Stimulated activated CD4-positive, alpha-beta T cell treated with anti-CD3 and anti-CD28 coated beads, Interleukin-15, amount 100 ng/mL, for 1 hour (primary cell): ENCODE measurements at regions not wholly inside any gene's neighbourhood (a gene's known extent, or its start where the extent isn't known, plus 50 kb on each side); places are given as distances from the start of the nearest gene placed in this dataset.
"Not testable (repeated sequence)": the region's sequence is repeated elsewhere in the genome, so short reads cannot be mapped to it uniquely, and the experiment has no call there.

Source experiments
- DNase-seq, 2 donors: peaks; one replicate each; pipeline ENCODE4 v3.0.0-alpha.2; 2020; ENCODE audit warnings: low read depth in 1 of 2, low spot score in 1 of 2

GRCh38 chr13:79887278-79887677 is 406.3 kb downstream of the NDFIP2 start:
- DNase-seq, result not testable (repeated sequence)

DNA sequence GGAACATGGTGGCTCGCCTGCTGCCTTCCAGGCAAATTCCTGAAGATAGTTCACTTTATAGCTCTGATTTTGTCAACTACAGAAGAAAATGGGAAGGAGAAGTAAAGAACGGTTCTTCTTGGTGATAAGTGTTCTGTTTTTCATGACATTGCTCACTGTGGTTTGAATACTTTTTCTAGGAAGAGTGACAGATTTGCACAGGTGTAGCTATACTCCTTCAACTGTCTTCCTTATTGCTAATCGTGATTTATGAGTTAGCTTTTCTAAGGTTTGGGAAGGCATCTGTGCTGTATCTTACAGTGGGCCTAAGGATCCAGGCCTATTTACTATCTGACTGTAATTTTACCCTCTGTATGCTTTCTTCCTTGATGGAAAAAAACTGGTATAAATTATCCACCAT is 405.6 kb downstream of the NDFIP2 start:
- no peak for DNase-seq

GRCh38 chr13:79884890-79885289 is 403.9 kb downstream of the NDFIP2 start:
- no peak for DNase-seq

DNA sequence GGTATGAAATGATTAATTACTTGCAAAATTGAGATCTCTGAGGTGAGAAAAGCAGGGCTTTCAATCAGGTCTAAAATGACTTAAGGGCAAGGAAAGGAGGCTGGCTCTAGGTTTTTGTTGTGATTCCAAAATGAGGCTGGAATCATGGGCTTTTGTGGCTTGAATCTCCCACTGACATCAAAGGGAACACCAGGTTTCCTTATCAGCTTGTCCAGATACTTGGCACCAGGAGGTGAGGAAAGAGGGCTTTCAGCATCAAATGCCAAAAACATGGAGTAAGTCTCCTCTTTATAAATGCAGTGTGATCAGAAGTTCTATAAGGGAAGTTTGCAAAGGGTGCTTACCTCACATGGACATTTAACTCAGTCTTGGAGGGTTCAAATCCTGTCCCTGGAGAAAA is 402.3 kb downstream of the NDFIP2 start:
- no peak for DNase-seq

DNA sequence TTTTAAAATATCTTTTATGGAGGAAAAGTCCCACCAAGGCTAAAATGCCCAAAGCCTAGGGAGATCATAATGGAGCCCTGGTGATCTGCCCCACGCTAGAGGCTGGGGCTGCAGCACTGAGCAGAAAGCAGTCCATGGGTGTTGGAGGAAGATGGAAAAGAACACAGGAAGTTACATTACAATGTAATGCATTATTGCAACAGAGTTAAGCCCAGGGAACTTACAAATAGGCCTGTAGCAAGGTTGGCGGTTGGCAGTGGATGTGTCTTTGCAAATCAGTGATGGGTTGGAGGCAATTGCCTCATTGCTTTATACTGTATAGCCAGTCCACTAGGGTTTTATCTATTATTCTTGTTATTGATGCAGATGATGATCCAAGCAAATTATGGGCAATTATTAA is 399.9 kb downstream of the NDFIP2 start:
- DNase-seq, result no peak

DNA sequence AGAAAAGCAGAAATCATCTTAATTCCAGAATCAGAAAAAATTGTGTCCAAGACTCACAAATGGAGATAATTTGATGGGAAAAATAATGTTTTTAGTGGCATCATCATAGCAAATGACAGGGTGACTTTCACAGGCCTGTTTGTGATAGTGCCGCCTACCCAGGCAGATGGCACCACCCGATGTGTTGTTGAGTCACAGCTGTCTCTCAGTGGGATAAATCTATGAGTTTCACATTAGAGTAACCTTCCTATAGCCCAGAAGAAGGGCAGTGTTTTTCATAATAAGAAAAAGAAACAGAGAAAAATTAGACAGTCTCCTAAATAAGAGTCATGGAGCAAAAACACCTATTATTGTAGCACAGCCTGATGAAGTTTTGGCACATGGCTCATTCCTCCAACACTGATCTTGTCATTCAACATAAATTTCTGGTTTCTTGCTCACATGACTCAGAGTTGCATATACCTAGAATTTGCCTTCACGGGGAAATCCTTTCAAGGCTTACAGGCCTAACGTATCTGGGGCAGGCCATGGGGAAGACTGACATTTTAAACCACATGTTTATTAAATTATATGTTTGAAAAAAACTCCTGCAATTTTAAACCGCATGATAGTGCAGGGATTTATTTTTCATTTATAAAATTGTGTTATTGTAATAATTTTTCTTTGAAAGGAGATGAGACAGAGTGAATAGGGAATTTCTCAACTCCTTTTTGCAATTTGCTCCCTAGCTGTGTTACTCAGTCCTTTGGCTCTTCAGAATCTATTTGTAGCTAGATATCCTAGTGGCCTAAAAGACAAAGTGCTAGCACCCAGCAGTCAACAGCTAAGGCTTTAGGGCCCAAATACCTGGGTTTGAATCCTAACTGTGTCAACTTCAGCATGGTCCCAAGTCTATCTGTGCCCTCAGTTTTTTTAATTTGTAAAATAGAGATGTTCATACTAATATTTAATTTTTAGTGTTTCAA is 393.7 kb downstream of the NDFIP2 start:
- DNase-seq, result no peak

DNA sequence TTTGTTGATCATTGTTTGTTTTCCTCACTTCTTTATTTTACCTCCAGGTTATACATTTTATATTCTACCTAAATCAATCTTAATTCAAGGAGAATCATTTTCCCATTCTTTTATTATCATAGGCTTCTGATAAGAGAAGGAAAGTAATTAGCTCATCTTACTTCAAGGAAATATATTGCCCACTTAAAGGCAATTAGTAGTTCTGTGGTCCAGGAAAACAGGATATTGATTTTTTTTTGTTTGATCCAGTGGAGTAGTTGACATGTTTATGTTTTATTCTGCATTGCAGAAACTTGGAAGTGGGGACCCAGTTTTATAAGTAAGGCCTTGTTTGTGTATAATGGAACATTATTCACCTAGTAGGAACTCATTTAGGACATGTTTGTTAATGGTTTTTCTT is 390.6 kb downstream of the NDFIP2 start:
- no peak for DNase-seq

DNA sequence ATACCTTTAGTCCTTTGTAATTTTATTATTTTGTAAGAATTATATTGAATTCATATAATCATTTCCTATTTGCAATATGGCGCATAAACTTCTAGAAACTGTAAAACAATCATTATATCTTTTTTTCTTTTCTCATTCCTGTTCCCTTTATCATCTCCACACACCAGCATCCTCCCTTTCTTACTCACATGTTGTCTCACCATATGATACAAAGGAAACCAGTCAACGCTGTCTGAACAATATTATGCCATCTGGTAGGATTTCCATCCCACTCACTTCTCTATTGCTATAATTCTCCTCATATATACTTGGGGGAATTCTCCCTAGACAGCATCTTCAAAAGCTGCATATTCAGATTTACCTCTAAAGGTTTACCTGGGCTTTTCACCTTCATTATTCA is 389.8 kb downstream of the NDFIP2 start:
- DNase-seq, result no peak

- DNase-seq, result no peak
Measured at GRCh38 chr13:79870123-79870522, 389.2 kb downstream of the NDFIP2 start.

DNA sequence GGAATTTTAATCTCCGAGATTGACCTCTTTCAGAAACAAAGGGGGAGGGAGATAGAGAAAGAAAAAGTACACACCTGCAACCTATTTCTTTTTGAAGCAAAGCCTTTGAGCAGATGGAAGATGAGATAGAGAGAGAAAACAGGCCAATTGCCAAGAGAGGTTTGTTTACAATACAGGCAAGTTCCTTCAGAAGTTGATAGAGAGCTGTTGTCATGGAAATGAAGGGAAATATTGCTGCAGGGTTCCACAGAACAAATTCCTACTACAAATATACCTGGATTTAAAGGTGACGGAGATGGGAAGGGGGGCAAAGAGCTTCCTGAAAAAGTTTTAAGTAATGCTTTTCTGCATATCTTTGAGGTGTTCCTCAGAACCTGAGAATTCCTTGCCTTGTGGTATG is 388.4 kb downstream of the NDFIP2 start:
- DNase-seq, result no peak

DNA sequence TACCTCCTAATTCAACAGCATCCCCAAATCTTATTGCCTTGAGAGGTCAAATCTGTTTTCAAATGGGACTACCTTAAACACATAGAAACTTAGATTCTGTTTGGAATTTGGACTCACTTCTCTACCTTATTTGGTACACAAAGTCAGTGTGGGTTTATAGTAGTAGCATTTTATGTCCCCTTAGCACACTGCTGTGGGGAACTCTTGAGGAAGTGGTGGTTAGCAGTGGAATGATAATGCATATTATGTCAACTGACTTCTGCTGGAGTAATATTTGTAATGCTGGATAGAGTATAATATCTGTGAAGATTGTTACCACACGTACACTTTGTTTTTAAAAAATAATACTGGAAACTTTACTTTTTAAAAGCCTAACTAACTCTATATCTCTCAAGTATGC is 386.3 kb downstream of the NDFIP2 start:
- no peak for DNase-seq

- no peak for DNase-seq
Measured at GRCh38 chr13:79866436-79866835, 385.5 kb downstream of the NDFIP2 start.

- DNase-seq, result no peak
Measured at GRCh38 chr13:79862515-79862914, 381.6 kb downstream of the NDFIP2 start.

- no peak for DNase-seq
Measured at GRCh38 chr13:79861731-79862130, 380.8 kb downstream of the NDFIP2 start.

DNA sequence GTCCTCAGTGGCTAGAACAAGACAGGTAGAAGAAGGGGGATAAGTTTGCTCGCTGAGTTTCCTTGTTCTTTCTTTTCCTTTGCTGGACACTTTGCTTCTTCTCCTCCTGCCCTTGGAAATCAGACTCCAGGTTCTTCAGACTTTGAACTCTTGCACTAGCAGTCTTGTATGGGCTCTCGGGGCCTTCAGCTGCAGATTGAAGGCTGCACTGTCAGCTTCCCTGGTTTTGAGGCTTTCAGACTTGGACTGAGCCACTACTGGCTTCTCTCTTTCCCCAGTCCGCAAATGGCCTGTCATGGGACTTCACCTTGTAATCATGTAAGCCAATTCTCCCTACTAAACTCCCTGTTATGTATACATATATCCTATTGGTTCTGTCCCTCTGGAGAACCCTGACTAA is 379.8 kb downstream of the NDFIP2 start:
- no peak for DNase-seq

DNA sequence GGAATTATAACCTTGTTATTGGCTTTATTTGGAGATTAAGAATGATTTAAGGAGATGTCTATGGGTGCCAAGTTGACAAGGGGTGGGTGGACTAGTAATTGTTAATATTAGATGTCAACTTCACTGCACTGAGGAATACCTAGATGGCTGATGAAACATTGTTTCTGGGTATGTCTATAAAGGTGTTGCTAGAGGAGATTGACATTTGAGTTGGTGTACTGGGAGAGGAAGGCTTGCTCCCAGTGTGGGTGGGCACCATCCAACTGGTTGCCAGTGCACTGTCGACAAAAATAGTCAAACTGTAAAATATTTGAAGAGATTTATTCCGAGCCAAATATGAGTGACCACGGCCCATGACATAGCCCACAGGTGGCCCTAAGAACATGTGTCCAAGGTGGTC is 378.8 kb downstream of the NDFIP2 start:
- DNase-seq, result no peak

GRCh38 chr13:79853251-79853650 is 372.3 kb downstream of the NDFIP2 start:
- no peak for DNase-seq

DNA sequence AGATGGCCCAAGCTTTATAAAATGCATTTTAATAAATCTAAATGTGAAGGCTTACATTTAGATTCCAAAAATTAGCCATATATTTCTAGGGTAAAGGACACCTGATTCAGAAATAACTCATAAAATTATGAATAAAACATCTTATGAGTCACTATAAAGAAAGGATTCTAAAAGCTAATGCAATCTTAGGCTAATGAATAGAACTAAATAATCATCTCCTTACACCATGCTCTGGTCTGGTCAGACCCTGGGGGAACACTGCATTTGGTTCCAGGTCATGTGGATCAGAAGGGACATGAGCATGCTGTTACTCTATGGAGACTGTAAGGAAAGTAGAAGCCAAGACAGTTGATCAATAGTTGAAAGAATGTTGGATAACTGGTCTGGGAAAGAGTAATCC is 370.4 kb downstream of the NDFIP2 start:
- DNase-seq, result no peak

- DNase-seq, result no peak
Measured at GRCh38 chr13:79847882-79848592, 367.1 kb downstream of the NDFIP2 start.

GRCh38 chr13:79846386-79846785 is 365.4 kb downstream of the NDFIP2 start:
- DNase-seq, result no peak

DNA sequence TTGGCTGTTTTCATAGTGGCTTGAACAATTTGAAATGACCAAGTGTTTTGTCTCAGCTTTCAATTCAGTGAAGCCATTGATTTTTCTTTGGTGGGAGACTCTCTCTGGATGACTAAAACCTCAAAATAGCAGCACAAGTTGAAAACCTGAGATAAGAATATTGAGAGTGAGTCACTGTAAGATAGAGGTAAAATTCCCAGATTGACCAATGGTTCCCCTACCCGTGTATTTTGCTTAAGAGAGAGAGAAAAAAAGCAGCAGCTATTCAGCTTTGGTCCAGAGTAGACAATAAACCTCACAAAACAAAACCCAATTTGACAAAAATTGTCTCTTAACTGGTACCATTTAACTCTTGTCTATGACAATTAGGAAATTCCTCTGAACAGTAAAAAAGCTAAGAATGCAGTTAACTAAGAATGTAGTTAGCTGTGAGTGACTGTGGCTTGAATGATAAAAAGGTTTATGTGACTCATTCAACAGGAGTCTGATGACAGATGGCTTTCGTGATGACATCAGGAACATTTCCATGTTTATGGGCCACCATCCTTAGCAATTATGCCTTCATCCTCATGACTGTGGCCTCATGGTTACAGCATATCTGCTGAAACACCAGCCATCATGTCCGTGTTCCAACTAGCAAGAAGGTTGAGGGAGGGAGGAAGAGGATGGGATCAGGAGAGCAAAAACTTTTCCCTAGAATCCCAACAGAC is 356.9 kb downstream of the NDFIP2 start:
- no peak for DNase-seq

DNA sequence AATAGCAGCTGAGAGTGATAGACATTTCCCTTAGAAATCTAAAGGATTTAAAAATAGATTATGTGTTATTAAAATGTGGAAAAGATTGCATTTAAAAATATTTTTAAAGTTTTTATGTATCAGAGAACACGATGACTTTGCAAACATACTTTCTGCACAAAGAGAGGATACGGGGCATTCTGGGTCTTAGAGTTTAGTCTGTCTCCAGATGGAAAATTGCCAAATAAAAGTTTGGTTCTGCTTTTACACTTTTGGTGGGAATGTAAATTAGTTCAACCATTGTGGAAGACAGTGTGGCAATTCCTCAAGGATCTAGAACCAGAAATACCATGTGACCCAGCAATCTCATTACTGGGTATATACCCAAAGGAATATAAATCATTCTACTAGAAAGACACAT is 355.2 kb downstream of the NDFIP2 start:
- not testable (repeated sequence) for DNase-seq
